ENCODE measurements at regions not wholly inside any gene's neighbourhood (a gene's known extent, or its start where the extent isn't known, plus 50 kb on each side); places are given as distances from the start of the nearest gene placed in this dataset.

DNA sequence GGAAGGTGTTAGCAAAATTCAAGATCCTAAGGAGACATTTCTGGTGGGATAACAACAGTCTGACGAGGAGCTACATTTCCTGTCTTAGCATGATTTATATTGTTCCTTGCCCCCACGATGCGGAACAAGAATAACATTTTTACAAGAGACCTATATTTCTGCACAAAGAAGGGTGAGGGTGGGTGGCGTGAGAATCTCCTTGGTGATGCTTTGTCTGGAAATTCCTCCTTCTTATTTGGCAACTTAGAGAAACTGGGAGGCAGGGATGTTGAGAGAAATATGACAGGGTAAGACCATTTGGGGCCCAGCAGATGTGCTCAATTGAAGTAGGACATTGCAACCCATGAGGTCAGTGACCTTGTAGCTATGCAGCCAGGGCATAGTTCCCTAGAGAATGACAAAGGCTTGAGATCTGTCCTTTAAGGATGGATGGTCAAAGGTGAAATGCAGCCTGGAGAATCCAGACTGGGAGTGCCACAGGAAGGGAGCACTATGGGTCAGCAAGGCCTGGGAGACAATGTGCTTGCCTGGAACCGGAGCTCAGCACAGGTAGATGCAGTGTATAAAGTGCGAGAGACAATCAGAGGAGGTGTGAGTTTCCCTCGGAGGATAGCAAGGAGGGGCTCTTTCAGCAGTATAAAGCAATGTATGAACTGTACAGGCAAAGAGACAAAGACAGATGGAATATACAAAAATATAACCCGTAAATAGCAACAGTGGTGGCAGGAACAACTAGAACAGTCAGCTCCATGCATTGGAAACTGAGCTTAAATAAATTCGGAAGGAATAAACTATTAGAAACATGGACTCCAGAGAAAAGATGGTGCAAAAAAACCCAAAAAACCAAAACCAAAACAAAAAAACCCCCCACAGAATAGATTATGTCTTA lies 317.6 kb upstream of the TBL1XR1 start (continued):
- TF ChIP-seq, protein P1, sequence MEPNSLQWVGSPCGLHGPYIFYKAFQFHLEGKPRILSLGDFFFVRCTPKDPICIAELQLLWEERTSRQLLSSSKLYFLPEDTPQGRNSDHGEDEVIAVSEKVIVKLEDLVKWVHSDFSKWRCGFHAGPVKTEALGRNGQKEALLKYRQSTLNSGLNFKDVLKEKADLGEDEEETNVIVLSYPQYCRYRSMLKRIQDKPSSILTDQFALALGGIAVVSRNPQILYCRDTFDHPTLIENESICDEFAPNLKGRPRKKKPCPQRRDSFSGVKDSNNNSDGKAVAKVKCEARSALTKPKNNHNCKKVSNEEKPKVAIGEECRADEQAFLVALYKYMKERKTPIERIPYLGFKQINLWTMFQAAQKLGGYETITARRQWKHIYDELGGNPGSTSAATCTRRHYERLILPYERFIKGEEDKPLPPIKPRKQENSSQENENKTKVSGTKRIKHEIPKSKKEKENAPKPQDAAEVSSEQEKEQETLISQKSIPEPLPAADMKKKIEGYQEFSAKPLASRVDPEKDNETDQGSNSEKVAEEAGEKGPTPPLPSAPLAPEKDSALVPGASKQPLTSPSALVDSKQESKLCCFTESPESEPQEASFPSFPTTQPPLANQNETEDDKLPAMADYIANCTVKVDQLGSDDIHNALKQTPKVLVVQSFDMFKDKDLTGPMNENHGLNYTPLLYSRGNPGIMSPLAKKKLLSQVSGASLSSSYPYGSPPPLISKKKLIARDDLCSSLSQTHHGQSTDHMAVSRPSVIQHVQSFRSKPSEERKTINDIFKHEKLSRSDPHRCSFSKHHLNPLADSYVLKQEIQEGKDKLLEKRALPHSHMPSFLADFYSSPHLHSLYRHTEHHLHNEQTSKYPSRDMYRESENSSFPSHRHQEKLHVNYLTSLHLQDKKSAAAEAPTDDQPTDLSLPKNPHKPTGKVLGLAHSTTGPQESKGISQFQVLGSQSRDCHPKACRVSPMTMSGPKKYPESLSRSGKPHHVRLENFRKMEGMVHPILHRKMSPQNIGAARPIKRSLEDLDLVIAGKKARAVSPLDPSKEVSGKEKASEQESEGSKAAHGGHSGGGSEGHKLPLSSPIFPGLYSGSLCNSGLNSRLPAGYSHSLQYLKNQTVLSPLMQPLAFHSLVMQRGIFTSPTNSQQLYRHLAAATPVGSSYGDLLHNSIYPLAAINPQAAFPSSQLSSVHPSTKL (CRISPR knock-in tag; IDR thresholded peaks at IDR 0.05), result peak; percentile 33; the same call in 1 of the 2 replicates
- TF ChIP-seq SOX13 (IDR thresholded peaks at IDR 0.05) (no peak), SOX13 (CRISPR knock-in tag; conservative IDR thresholded peaks at IDR 0.05 in 1 of 2, IDR thresholded peaks at IDR 0.05 in 1 of 2) (peak in 1 of 2 experiments; percentile 57; a peak in 2 of 4 replicates), JUND (CRISPR knock-in tag; IDR thresholded peaks at IDR 0.05) (no peak)
- TF ChIP-seq, protein P2, sequence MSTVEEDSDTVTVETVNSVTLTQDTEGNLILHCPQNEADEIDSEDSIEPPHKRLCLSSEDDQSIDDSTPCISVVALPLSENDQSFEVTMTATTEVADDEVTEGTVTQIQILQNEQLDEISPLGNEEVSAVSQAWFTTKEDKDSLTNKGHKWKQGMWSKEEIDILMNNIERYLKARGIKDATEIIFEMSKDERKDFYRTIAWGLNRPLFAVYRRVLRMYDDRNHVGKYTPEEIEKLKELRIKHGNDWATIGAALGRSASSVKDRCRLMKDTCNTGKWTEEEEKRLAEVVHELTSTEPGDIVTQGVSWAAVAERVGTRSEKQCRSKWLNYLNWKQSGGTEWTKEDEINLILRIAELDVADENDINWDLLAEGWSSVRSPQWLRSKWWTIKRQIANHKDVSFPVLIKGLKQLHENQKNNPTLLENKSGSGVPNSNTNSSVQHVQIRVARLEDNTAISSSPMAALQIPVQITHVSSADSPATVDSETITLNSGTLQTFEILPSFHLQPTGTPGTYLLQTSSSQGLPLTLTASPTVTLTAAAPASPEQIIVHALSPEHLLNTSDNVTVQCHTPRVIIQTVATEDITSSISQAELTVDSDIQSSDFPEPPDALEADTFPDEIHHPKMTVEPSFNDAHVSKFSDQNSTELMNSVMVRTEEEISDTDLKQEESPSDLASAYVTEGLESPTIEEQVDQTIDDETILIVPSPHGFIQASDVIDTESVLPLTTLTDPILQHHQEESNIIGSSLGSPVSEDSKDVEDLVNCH (CRISPR knock-in tag; IDR thresholded peaks at IDR 0.05), result no peak
